Esophagus squamous epithelium (tissue), 4 donors: ENCODE measurements at regions not wholly inside any gene's neighbourhood (a gene's known extent, or its start where the extent isn't known, plus 50 kb on each side); places are given as distances from the start of the nearest gene placed in this dataset.

Experiments used
- POLR2A ChIP-seq, 4 donors: fragments of 450-650 bp; IDR thresholded peaks; one replicate each; pipeline ENCODE4 v1.6.1; 2017; ENCODE audit warnings: antibody characterized with exemption in 4 of 4, mild to moderate bottlenecking in 4 of 4, moderate library complexity in 3 of 4
- TF ChIP-seq, protein P1 (sequence below), 6 experiments: fragments of 450-650 bp in 4 of 6; fragments of 200-600 bp in 2 of 6; sonication (generic) in 2 of 6; IDR thresholded peaks; one replicate each; pipeline ENCODE4 v1.5.1; 2016 to 2019; ENCODE audit warnings: antibody characterized with exemption in 6 of 6, mild to moderate bottlenecking in 4 of 6, moderate library complexity in 4 of 6

DNA sequence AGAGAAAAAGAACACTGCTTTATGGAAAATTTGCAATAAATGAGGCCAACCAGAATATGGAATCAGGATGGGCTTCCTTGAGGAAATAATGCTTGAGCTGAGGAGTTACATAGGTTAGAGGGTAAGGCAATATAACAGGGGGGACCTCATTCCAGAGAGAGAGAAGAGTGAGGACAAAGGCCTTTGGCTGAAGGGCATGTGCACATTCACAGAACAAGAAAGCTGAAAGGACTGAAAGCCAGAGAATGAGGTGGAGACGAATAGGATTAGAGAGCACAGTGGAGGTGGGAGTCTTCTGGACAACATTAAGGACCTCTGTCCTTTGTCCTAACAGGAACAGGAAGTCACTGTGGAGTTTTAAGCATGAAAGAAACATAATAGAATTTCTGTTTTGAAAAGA is 60.7 kb upstream of the MROH9 start:
- TF ChIP-seq POLR2A (IDR thresholded peaks at IDR 0.05) = no peak
- TF ChIP-seq, protein P1, sequence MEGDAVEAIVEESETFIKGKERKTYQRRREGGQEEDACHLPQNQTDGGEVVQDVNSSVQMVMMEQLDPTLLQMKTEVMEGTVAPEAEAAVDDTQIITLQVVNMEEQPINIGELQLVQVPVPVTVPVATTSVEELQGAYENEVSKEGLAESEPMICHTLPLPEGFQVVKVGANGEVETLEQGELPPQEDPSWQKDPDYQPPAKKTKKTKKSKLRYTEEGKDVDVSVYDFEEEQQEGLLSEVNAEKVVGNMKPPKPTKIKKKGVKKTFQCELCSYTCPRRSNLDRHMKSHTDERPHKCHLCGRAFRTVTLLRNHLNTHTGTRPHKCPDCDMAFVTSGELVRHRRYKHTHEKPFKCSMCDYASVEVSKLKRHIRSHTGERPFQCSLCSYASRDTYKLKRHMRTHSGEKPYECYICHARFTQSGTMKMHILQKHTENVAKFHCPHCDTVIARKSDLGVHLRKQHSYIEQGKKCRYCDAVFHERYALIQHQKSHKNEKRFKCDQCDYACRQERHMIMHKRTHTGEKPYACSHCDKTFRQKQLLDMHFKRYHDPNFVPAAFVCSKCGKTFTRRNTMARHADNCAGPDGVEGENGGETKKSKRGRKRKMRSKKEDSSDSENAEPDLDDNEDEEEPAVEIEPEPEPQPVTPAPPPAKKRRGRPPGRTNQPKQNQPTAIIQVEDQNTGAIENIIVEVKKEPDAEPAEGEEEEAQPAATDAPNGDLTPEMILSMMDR (IDR thresholded peaks at IDR 0.05) = no peak
